SK-N-MC (cell line): ENCODE measurements at regions not wholly inside any gene's neighbourhood (a gene's known extent, or its start where the extent isn't known, plus 50 kb on each side); places are given as distances from the start of the nearest gene placed in this dataset.

ENCODE experiments used
- EZH2 ChIP-seq: fragments of 200-600 bp; sonication (generic); IDR thresholded peaks from one replicate; pipeline ENCODE4 v1.6.1; 2017; ENCODE audit warnings: antibody characterized with exemption
- POLR2AphosphoS5 ChIP-seq: IDR thresholded peaks from 2 replicates; pipeline ENCODE4 v1.6.1; 2012; ENCODE audit warnings: mild to moderate bottlenecking, low read depth, low read length, borderline replicate concordance

DNA sequence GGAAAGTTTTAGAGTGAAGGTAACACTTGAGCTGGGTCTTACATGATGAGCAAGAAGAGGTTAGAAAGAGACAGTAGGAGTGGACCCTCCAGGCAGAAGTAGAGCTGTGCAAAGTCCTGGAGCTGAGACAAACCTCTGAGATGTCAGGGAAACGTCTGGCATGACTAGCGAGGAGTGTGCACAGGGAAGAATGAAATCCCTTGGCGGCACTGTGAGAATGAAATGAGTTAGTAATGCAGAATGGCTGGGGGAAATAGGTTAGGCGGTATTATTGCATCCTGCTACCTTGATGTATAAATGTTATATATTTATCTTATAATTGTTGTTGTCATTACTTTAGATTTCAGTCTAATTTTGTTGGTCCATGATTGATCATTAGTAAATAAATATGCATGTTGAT is 457.9 kb upstream of the CCL2 start:
- no peak for TF ChIP-seq POLR2AphosphoS5
- no peak for TF ChIP-seq EZH2
